ENCODE measurements at regions not wholly inside any gene's neighbourhood (a gene's known extent, or its start where the extent isn't known, plus 50 kb on each side); places are given as distances from the start of the nearest gene placed in this dataset.

- TF ChIP-seq POLR2AphosphoS5 (IDR thresholded peaks at IDR 0.05; ENCODE audit: low read depth), result no peak
- no peak for TF ChIP-seq CTCF (IDR thresholded peaks at IDR 0.05; ENCODE audit: insufficient read depth, low read length)
- TF ChIP-seq SPI1 (IDR thresholded peaks at IDR 0.05; ENCODE audit: borderline replicate concordance, low read depth), result no peak
- no peak for TF ChIP-seq REST (IDR thresholded peaks at IDR 0.05; ENCODE audit: insufficient replicate concordance, low read depth)
- no peak for TF ChIP-seq GABPA (IDR thresholded peaks at IDR 0.05; ENCODE audit: low read depth)
- no peak overlapping the region for H3K27ac ChIP-seq (replicated peaks)
- H3K27me3 ChIP-seq (ENCODE audit: insufficient read depth, poor library complexity, severe bottlenecking), result no peaks in the 10 kb centered on the region
- no peak overlapping the region for H3K4me3 ChIP-seq (replicated peaks; ENCODE audit: insufficient read depth, low read length)
- DNase-seq (ENCODE audit: low read depth in 1 of 2, low spot score in 1 of 2), result no peak
Observed at GRCh38 chr4:125702406-125702805, 387.7 kb downstream of the FAT4 start.

GRCh38 chr4:125703443-125703842, 388.7 kb downstream of the FAT4 start:
- H3K4me3 ChIP-seq (replicated peaks; ENCODE audit: insufficient read depth, low read length), result no peak overlapping the region
- no peaks in the 10 kb centered on the region for H3K27me3 ChIP-seq (ENCODE audit: insufficient read depth, poor library complexity, severe bottlenecking)
- TF ChIP-seq REST (IDR thresholded peaks at IDR 0.05; ENCODE audit: insufficient replicate concordance, low read depth) (no peak), GABPA (IDR thresholded peaks at IDR 0.05; ENCODE audit: low read depth) (no peak), POLR2AphosphoS5 (IDR thresholded peaks at IDR 0.05; ENCODE audit: low read depth) (no peak), SPI1 (IDR thresholded peaks at IDR 0.05; ENCODE audit: borderline replicate concordance, low read depth) (no peak)
- no peak for DNase-seq (ENCODE audit: low read depth in 1 of 2, low spot score in 1 of 2)
- H3K27ac ChIP-seq (replicated peaks), result no peak overlapping the region

GRCh38 chr4:125704726-125705125, 390.0 kb downstream of the FAT4 start:
- no peak overlapping the region for H3K4me3 ChIP-seq (replicated peaks; ENCODE audit: insufficient read depth, low read length)
- no peaks in the 10 kb centered on the region for H3K27me3 ChIP-seq (ENCODE audit: insufficient read depth, poor library complexity, severe bottlenecking)
- no peak overlapping the region for H3K27ac ChIP-seq (replicated peaks)
- no peak for TF ChIP-seq GABPA (IDR thresholded peaks at IDR 0.05; ENCODE audit: low read depth)
- TF ChIP-seq POLR2AphosphoS5 (IDR thresholded peaks at IDR 0.05; ENCODE audit: low read depth), result no peak
- no peak for TF ChIP-seq SPI1 (IDR thresholded peaks at IDR 0.05; ENCODE audit: borderline replicate concordance, low read depth)
- no peak for TF ChIP-seq REST (IDR thresholded peaks at IDR 0.05; ENCODE audit: insufficient replicate concordance, low read depth)
- no peak for TF ChIP-seq CTCF (IDR thresholded peaks at IDR 0.05; ENCODE audit: insufficient read depth, low read length)
- DNase-seq (ENCODE audit: low read depth in 1 of 2, low spot score in 1 of 2), result no peak

All from HL-60 (cell line).